WTC11 (cell line): ENCODE measurements at regions not wholly inside any gene's neighbourhood (a gene's known extent, or its start where the extent isn't known, plus 50 kb on each side); places are given as distances from the start of the nearest gene placed in this dataset.

Experiments
- ATAC-seq: fragments of 200-7000 bp; cut with Tn5 transposase; 2 replicates; pipeline ENCODE4 v1.10.0; 2021; ENCODE audit warnings: mild to moderate bottlenecking, moderate library complexity
- CTCF ChIA-PET: fragments of 300-600 bp; sonication (Branson Sonifier 250); formaldehyde crosslinking; loops from one replicate; lab custom pipeline; 2021; ENCODE audit warnings: antibody characterized with exemption; lab: Charles Lee
- POLR2A ChIA-PET: fragments of 350-600 bp; sonication (Branson Sonifier 250); formaldehyde crosslinking; loops from one replicate; lab custom pipeline; 2021; ENCODE audit warnings: antibody characterized with exemption; lab: Charles Lee
- DNase-seq: peaks from one replicate; pipeline ENCODE4 v3.0.0; 2021; ENCODE audit warnings: low spot score
- H3K27ac Mint-ChIP-seq: 2 replicates; pipeline ENCODE4 v1.8.0; 2021; ENCODE audit warnings: mixed read lengths
- H3K27me3 Mint-ChIP-seq: 2 replicates; pipeline ENCODE4 v1.8.0; 2021; ENCODE audit warnings: low read depth, mild to moderate bottlenecking, moderate library complexity, mixed read lengths
- H3K36me3 Mint-ChIP-seq: 2 replicates; pipeline ENCODE4 v1.8.0; 2021; ENCODE audit warnings: mixed read lengths
- H3K4me1 Mint-ChIP-seq: 2 replicates; pipeline ENCODE4 v1.8.0; 2022; ENCODE audit warnings: mixed read lengths
- H3K4me3 Mint-ChIP-seq: 2 replicates; pipeline ENCODE4 v1.8.0; 2021; ENCODE audit warnings: mild to moderate bottlenecking, moderate library complexity, mixed read lengths
- H3K9me3 Mint-ChIP-seq: 2 replicates; pipeline ENCODE4 v1.8.0; 2021; ENCODE audit warnings: mixed read lengths
- ARID4B ChIP-seq: sonication (generic); formaldehyde crosslinking; IDR thresholded peaks from 2 replicates; pipeline ENCODE4 v1.8.0; 2023; ENCODE audit warnings: missing genetic modification reagents, mild to moderate bottlenecking, borderline replicate concordance
- CREB1 ChIP-seq: sonication (generic); formaldehyde crosslinking; IDR thresholded peaks from 2 replicates; pipeline ENCODE4 v1.8.0; 2023; ENCODE audit warnings: mild to moderate bottlenecking, missing genetic modification reagents
- ESRRA ChIP-seq: sonication (generic); formaldehyde crosslinking; IDR thresholded peaks from 2 replicates; pipeline ENCODE4 v1.8.1; 2022; ENCODE audit warnings: mild to moderate bottlenecking, missing genetic modification reagents, borderline replicate concordance
- ETV6 ChIP-seq: sonication (generic); formaldehyde crosslinking; IDR thresholded peaks from 2 replicates; pipeline ENCODE4 v1.8.1; 2022; ENCODE audit warnings: mild to moderate bottlenecking, missing genetic modification reagents
- FOXK1 ChIP-seq: sonication (generic); formaldehyde crosslinking; IDR thresholded peaks from 2 replicates; pipeline ENCODE4 v1.8.0; 2022; ENCODE audit warnings: mild to moderate bottlenecking, moderate library complexity, missing genetic modification reagents
- IRF2 ChIP-seq: sonication (generic); formaldehyde crosslinking; IDR thresholded peaks from 2 replicates; pipeline ENCODE4 v1.8.0; 2022; ENCODE audit warnings: low read depth, missing genetic modification reagents, borderline replicate concordance
- JUN ChIP-seq: sonication (generic); formaldehyde crosslinking; IDR thresholded peaks from 2 replicates; pipeline ENCODE4 v1.8.0; 2023; ENCODE audit warnings: mild to moderate bottlenecking, missing genetic modification reagents
- MYBL2 ChIP-seq: sonication (generic); formaldehyde crosslinking; IDR thresholded peaks from 2 replicates; pipeline ENCODE4 v1.8.1; 2023; ENCODE audit warnings: mild to moderate bottlenecking, moderate library complexity, missing genetic modification reagents
- NR2C2 ChIP-seq: sonication (generic); formaldehyde crosslinking; IDR thresholded peaks from 2 replicates; pipeline ENCODE4 v1.8.0; 2022; ENCODE audit warnings: mild to moderate bottlenecking, missing genetic modification reagents
- SMAD4 ChIP-seq: sonication (generic); formaldehyde crosslinking; IDR thresholded peaks from 2 replicates; pipeline ENCODE4 v1.8.0; 2022; ENCODE audit warnings: mild to moderate bottlenecking, missing genetic modification reagents
- TCF7 ChIP-seq: sonication (generic); formaldehyde crosslinking; IDR thresholded peaks from 2 replicates; pipeline ENCODE4 v1.8.0; 2022; ENCODE audit warnings: mild to moderate bottlenecking, low read depth, missing genetic modification reagents, moderate library complexity
- TEAD1 ChIP-seq: sonication (generic); formaldehyde crosslinking; IDR thresholded peaks from 2 replicates; pipeline ENCODE4 v1.8.0; 2022; ENCODE audit warnings: mild to moderate bottlenecking, missing genetic modification reagents
- TP53 ChIP-seq: sonication (generic); formaldehyde crosslinking; IDR thresholded peaks from 2 replicates; pipeline ENCODE4 v1.8.1; 2023; ENCODE audit warnings: mild to moderate bottlenecking, missing genetic modification reagents
- ZNF138 ChIP-seq: sonication (generic); formaldehyde crosslinking; conservative IDR thresholded peaks from 2 replicates; pipeline ENCODE4 v1.8.1; 2022; ENCODE audit warnings: mild to moderate bottlenecking, moderate library complexity, missing genetic modification reagents
- ZNF232 ChIP-seq: sonication (generic); formaldehyde crosslinking; IDR thresholded peaks from 2 replicates; pipeline ENCODE4 v1.8.0; 2022; ENCODE audit warnings: mild to moderate bottlenecking, missing genetic modification reagents
- ZNF317 ChIP-seq: sonication (generic); formaldehyde crosslinking; IDR thresholded peaks from 2 replicates; pipeline ENCODE4 v1.8.1; 2023; ENCODE audit warnings: low read depth, mild to moderate bottlenecking, moderate library complexity, missing genetic modification reagents, borderline replicate concordance
- TF ChIP-seq, protein P1 (sequence below): fragments of 200-600 bp; IDR thresholded peaks from 2 replicates; pipeline ENCODE4 v1.8.0; 2022; ENCODE audit warnings: antibody characterized with exemption
- TF ChIP-seq, protein P2 (sequence below): sonication (generic); formaldehyde crosslinking; IDR thresholded peaks from 2 replicates; pipeline ENCODE4 v1.8.0; 2022; ENCODE audit warnings: missing genetic modification reagents
- TF ChIP-seq, protein P3 (sequence below): sonication (generic); formaldehyde crosslinking; IDR thresholded peaks from 2 replicates; pipeline ENCODE4 v1.8.1; 2022; ENCODE audit warnings: mild to moderate bottlenecking, moderate library complexity, missing genetic modification reagents

- TF ChIP-seq, protein P1, sequence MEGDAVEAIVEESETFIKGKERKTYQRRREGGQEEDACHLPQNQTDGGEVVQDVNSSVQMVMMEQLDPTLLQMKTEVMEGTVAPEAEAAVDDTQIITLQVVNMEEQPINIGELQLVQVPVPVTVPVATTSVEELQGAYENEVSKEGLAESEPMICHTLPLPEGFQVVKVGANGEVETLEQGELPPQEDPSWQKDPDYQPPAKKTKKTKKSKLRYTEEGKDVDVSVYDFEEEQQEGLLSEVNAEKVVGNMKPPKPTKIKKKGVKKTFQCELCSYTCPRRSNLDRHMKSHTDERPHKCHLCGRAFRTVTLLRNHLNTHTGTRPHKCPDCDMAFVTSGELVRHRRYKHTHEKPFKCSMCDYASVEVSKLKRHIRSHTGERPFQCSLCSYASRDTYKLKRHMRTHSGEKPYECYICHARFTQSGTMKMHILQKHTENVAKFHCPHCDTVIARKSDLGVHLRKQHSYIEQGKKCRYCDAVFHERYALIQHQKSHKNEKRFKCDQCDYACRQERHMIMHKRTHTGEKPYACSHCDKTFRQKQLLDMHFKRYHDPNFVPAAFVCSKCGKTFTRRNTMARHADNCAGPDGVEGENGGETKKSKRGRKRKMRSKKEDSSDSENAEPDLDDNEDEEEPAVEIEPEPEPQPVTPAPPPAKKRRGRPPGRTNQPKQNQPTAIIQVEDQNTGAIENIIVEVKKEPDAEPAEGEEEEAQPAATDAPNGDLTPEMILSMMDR, result no peak
- TF ChIP-seq TCF7 (CRISPR knock-in tag), result no peak
Measured at GRCh38 chr7:98730326-98730725, 113.2 kb downstream of the NPTX2 start (continued).

DNA sequence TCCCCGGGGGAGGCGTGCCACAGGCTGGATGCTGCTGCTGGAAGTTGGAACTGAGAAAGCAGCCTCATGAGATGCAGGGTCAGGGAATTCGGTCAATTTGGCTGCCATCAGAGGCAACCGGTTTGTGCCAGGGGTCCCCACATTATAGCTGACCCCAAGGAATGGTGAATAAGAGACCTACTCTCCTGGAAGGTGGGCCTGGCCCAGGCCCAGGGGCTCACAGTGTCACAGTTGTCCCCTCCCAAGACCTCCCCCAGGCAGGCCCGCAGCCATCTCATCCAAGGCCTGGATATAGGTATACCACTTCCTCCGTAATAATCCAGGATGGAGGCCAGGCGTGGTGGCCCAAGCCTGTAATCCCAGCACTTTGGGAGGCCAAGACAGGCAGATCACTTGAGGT lies 114.6 kb downstream of the NPTX2 start:
- H3K4me3 Mint-ChIP-seq, result no peak overlapping the region
- H3K27me3 Mint-ChIP-seq, result no peaks in the 10 kb centered on the region
- no peak for TF ChIP-seq TEAD1 (CRISPR knock-in tag)
- no peak for TF ChIP-seq ARID4B (CRISPR knock-in tag)
- TF ChIP-seq MYBL2 (CRISPR knock-in tag), result no peak
- no peak for TF ChIP-seq FOXK1 (CRISPR knock-in tag)
- TF ChIP-seq, protein P2, sequence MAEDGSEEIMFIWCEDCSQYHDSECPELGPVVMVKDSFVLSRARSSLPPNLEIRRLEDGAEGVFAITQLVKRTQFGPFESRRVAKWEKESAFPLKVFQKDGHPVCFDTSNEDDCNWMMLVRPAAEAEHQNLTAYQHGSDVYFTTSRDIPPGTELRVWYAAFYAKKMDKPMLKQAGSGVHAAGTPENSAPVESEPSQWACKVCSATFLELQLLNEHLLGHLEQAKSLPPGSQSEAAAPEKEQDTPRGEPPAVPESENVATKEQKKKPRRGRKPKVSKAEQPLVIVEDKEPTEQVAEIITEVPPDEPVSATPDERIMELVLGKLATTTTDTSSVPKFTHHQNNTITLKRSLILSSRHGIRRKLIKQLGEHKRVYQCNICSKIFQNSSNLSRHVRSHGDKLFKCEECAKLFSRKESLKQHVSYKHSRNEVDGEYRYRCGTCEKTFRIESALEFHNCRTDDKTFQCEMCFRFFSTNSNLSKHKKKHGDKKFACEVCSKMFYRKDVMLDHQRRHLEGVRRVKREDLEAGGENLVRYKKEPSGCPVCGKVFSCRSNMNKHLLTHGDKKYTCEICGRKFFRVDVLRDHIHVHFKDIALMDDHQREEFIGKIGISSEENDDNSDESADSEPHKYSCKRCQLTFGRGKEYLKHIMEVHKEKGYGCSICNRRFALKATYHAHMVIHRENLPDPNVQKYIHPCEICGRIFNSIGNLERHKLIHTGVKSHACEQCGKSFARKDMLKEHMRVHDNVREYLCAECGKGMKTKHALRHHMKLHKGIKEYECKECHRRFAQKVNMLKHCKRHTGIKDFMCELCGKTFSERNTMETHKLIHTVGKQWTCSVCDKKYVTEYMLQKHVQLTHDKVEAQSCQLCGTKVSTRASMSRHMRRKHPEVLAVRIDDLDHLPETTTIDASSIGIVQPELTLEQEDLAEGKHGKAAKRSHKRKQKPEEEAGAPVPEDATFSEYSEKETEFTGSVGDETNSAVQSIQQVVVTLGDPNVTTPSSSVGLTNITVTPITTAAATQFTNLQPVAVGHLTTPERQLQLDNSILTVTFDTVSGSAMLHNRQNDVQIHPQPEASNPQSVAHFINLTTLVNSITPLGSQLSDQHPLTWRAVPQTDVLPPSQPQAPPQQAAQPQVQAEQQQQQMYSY (CRISPR knock-in tag), result no peak
- TF ChIP-seq ZNF138 (CRISPR knock-in tag), result no peak
- TF ChIP-seq ETV6 (CRISPR knock-in tag), result no peak
- TF ChIP-seq JUN, result no peak
- no peak for TF ChIP-seq ZNF317
- TF ChIP-seq NR2C2 (CRISPR knock-in tag), result no peak
- no peak for TF ChIP-seq SMAD4 (CRISPR knock-in tag)
- TF ChIP-seq ZNF232 (CRISPR knock-in tag), result no peak
- no peak for TF ChIP-seq IRF2
- TF ChIP-seq, protein P3, sequence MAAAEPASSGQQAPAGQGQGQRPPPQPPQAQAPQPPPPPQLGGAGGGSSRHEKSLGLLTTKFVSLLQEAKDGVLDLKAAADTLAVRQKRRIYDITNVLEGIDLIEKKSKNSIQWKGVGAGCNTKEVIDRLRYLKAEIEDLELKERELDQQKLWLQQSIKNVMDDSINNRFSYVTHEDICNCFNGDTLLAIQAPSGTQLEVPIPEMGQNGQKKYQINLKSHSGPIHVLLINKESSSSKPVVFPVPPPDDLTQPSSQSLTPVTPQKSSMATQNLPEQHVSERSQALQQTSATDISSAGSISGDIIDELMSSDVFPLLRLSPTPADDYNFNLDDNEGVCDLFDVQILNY, result no peak
- no peak for TF ChIP-seq CREB1 (CRISPR knock-in tag)
- no peak for TF ChIP-seq ESRRA (CRISPR knock-in tag)
- TF ChIP-seq TP53, result no peak
- CTCF ChIA-PET, result interaction anchor here (0.6 to 1.2 kb wide), 5 partner anchors 110 to 311 kb away, joined by 3 to 4 read pairs (median 3); no protein-coding TSS in a partner anchor
- H3K4me1 Mint-ChIP-seq, result peaks cover 32% of the 10 kb centered on the region
- H3K27ac Mint-ChIP-seq, result no peak overlapping the region
- H3K9me3 Mint-ChIP-seq, result peaks cover 8% of the 10 kb centered on the region
- H3K36me3 Mint-ChIP-seq, result peaks cover 5% of the 10 kb centered on the region
- DNase-seq, result no peak
- ATAC-seq, result no peak
- POLR2A ChIA-PET, result no interaction called here
